Spleen (tissue), 11 donors: ENCODE measurements at regions not wholly inside any gene's neighbourhood (a gene's known extent, or its start where the extent isn't known, plus 50 kb on each side); places are given as distances from the start of the nearest gene placed in this dataset.

Experiments used
- DNase-seq: peaks from one replicate; pipeline ENCODE4 v3.0.0-alpha.2; 2020
- H3K27ac ChIP-seq, 8 donors: fragments of 200-600 bp; sonication (generic) in 7 of 8; 1 replicate in 4 of 8; 2 replicates in 4 of 8; pipeline versions ENCODE4 v1.5.0 to v1.8.0; 2016 to 2021; ENCODE audit warnings: inconsistent platforms in 4 of 8, mild to moderate bottlenecking in 4 of 8, moderate library complexity in 1 of 8
- H3K27me3 ChIP-seq, 7 donors: fragments of 200-600 bp; sonication (generic) in 6 of 7; replicated peaks in 1 of 7; 1 replicate in 4 of 7; 2 replicates in 3 of 7; pipeline versions ENCODE4 v1.5.0 to v1.8.0; 2016 to 2021; ENCODE audit warnings: inconsistent platforms in 3 of 7, mild to moderate bottlenecking in 1 of 7
- H3K36me3 ChIP-seq, 6 donors: fragments of 200-600 bp; sonication (generic) in 5 of 6; 1 replicate in 4 of 6; 2 replicates in 2 of 6; pipeline versions ENCODE4 v1.5.0 to v1.8.0; 2016 to 2021; ENCODE audit warnings: inconsistent platforms in 2 of 6
- H3K4me1 ChIP-seq, 6 donors: fragments of 200-600 bp; sonication (generic) in 5 of 6; 1 replicate in 3 of 6; 2 replicates in 3 of 6; pipeline versions ENCODE4 v1.5.0 to v1.8.0; 2016 to 2021; ENCODE audit warnings: inconsistent platforms in 3 of 6
- H3K4me3 ChIP-seq, 8 donors: fragments of 200-600 bp; sonication (generic) in 7 of 8; 1 replicate in 4 of 8; 2 replicates in 4 of 8; pipeline versions ENCODE4 v1.5.0 to v1.8.0; 2016 to 2021; ENCODE audit warnings: inconsistent platforms in 4 of 8, mild to moderate bottlenecking in 4 of 8, moderate library complexity in 2 of 8
- H3K9me3 ChIP-seq, 8 donors: fragments of 200-600 bp; sonication (generic) in 7 of 8; 1 replicate in 4 of 8; 2 replicates in 4 of 8; pipeline versions ENCODE4 v1.5.0 to v1.8.0; 2016 to 2021; ENCODE audit warnings: inconsistent platforms in 4 of 8
- POLR2A ChIP-seq, 3 donors: fragments of 450-650 bp; IDR thresholded peaks; one replicate each; pipeline ENCODE4 v1.5.1; 2017; ENCODE audit warnings: antibody characterized with exemption in 3 of 3, mild to moderate bottlenecking in 1 of 3
- POLR2AphosphoS5 ChIP-seq, 3 donors: sonication (generic); formaldehyde crosslinking; IDR thresholded peaks; one replicate each; pipeline ENCODE4 v1.5.1; 2017; ENCODE audit warnings: antibody characterized with exemption in 3 of 3
- WGBS, 5 donors: extraction: QIAGEN DNeasy Blood & Tissue Kit in 3 of 5; methylation state at CpG; one replicate each; pipeline versions ENCODE4 v1.1.5 to v1.1.7; 2013 to 2018; 5-methylcytosine and 5-hydroxymethylcytosine counted together
- intact Hi-C: fragments of 100-400 bp; cut with DNase I; formaldehyde crosslinking; loops from one replicate; pipeline ENCODE4 v1.15.0; 2023; ENCODE audit warnings: low total_unique reads
- small RNA-seq, 4 donors: library from RNA; depleted of rRNA; stranded (forward); fragments of <200 nt; gene quantifications; one replicate each; pipeline ENCODE3, GENCODE V24; 2016
- TF ChIP-seq, protein P1 (sequence below), 11 experiments: fragments of 200-600 bp in 7 of 11; fragments of 450-650 bp in 4 of 11; sonication (generic) in 4 of 11; IDR thresholded peaks in 8 of 11; conservative IDR thresholded peaks in 3 of 11; 1 replicate in 7 of 11; 2 replicates in 4 of 11; pipeline versions ENCODE4 v1.4.0 to v1.8.0; 2016 to 2021; ENCODE audit warnings: antibody characterized with exemption in 11 of 11, inconsistent platforms in 4 of 11, mild to moderate bottlenecking in 1 of 11
- donor health status: healthy with polysubstance abuse.
- donor health status: DM: no; HTN: no; CAD: no; lungs with moderate emphysema.
- donor health status: DM: no; HTN: no; CAD: no.
- donor health status: Bipolar disorder and iron deficiency.
- donor health status: healthy.
- donor health status: DM: no; HTN: no; CAD: no.
- donor health status: DM: yes; HTN: yes; CAD: no.

DNA sequence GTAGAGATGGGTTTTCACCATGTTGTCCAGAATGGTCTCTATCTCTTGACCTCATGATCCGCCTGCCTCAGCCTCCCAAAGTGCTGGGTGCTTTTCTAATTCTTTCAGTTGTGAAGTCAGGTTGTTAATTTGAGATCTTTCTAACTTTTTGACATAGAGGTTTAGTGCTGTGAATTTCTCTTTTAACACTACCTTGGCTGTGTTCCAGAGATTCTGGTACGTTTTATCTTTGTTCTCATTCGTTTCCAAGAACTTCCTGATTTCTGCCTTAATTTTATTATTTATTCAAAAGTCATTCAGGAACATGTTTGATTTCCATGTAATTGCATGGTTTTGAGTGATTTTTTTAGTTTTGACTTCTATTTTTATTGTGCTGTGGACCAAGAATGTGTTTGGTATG lies 63.5 kb upstream of the CCDC54 start:
- Histone ChIP-seq H3K27ac (no peak overlapping the region), H3K4me1 (no peaks in the 10 kb centered on the region), H3K9me3 (no peaks in the 10 kb centered on the region), H3K4me3 (no peak overlapping the region), H3K27me3 (no peaks in the 10 kb centered on the region), H3K36me3 (no peaks in the 10 kb centered on the region)
- DNase-seq: no peak
- intact Hi-C loops: no loop called here
- WGBS, 5 donors: 41 to 49% (median 42%) methylated on average over 3 of the region's 3 CpGs
- no peak for TF ChIP-seq POLR2A (IDR thresholded peaks at IDR 0.05)
- TF ChIP-seq, protein P1, sequence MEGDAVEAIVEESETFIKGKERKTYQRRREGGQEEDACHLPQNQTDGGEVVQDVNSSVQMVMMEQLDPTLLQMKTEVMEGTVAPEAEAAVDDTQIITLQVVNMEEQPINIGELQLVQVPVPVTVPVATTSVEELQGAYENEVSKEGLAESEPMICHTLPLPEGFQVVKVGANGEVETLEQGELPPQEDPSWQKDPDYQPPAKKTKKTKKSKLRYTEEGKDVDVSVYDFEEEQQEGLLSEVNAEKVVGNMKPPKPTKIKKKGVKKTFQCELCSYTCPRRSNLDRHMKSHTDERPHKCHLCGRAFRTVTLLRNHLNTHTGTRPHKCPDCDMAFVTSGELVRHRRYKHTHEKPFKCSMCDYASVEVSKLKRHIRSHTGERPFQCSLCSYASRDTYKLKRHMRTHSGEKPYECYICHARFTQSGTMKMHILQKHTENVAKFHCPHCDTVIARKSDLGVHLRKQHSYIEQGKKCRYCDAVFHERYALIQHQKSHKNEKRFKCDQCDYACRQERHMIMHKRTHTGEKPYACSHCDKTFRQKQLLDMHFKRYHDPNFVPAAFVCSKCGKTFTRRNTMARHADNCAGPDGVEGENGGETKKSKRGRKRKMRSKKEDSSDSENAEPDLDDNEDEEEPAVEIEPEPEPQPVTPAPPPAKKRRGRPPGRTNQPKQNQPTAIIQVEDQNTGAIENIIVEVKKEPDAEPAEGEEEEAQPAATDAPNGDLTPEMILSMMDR (IDR thresholded peaks at IDR 0.05 in 8 of 11, conservative IDR thresholded peaks at IDR 0.05 in 3 of 11): no peak
- TF ChIP-seq POLR2AphosphoS5 (IDR thresholded peaks at IDR 0.05): no peak

- 86 to 95% (median 89%) methylated on average over 4 of the region's 4 CpGs for WGBS, 5 donors
- H3K9me3 ChIP-seq: no peaks in the 10 kb centered on the region
- H3K27ac ChIP-seq: no peak overlapping the region
- no peaks in the 10 kb centered on the region for H3K4me1 ChIP-seq
- no peak for DNase-seq
- TF ChIP-seq POLR2AphosphoS5 (IDR thresholded peaks at IDR 0.05) (no peak), POLR2A (IDR thresholded peaks at IDR 0.05) (no peak)
- TF ChIP-seq, protein P1 (IDR thresholded peaks at IDR 0.05 in 8 of 11, conservative IDR thresholded peaks at IDR 0.05 in 3 of 11): no peak
- H3K4me3 ChIP-seq: no peak overlapping the region
- intact Hi-C loops: no loop called here
- H3K36me3 ChIP-seq: no peaks in the 10 kb centered on the region
- H3K27me3 ChIP-seq: no peaks in the 10 kb centered on the region
Observed at GRCh38 chr3:107315141-107315540, 62.1 kb upstream of the CCDC54 start.

DNA sequence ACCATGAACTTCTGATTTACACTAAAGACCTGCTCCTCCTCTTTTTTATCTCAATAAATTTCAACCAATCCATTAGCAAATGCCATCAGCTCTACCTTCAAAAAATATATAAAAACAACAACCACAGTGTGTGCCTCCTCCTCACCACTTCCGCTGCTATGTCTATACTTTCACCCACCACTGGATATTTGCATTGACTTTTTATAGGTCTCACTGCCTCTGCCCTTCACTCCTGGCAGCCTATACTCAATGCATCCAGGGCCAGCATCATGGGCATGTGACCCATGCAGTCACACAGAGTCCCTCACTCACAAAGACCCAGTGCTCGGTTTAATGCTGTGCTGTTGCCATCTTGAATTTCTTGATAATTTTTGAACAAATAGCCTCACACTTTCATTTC lies 53.5 kb upstream of the CCDC54 start:
- no peak for DNase-seq
- H3K9me3 ChIP-seq: no peaks in the 10 kb centered on the region
- TF ChIP-seq, protein P1 (IDR thresholded peaks at IDR 0.05 in 8 of 11, conservative IDR thresholded peaks at IDR 0.05 in 3 of 11): no peak
- TF ChIP-seq POLR2AphosphoS5 (IDR thresholded peaks at IDR 0.05) (no peak), POLR2A (IDR thresholded peaks at IDR 0.05) (no peak)
- H3K36me3 ChIP-seq: no peaks in the 10 kb centered on the region
- H3K4me3 ChIP-seq: no peak overlapping the region
- H3K27ac ChIP-seq: no peak overlapping the region
- H3K27me3 ChIP-seq: no peaks in the 10 kb centered on the region
- 87 to 95% (median 91%) methylated on average over 2 of the region's 2 CpGs for WGBS, 5 donors
- intact Hi-C loops: no loop called here
- no peaks in the 10 kb centered on the region for H3K4me1 ChIP-seq

GRCh38 chr3:107325446-107325845 lies 51.8 kb upstream of the CCDC54 start:
- no peak for DNase-seq
- H3K27me3 ChIP-seq: no peaks in the 10 kb centered on the region
- TF ChIP-seq POLR2AphosphoS5 (IDR thresholded peaks at IDR 0.05) (no peak), POLR2A (IDR thresholded peaks at IDR 0.05) (no peak)
- TF ChIP-seq, protein P1 (IDR thresholded peaks at IDR 0.05 in 8 of 11, conservative IDR thresholded peaks at IDR 0.05 in 3 of 11): no peak
- H3K9me3 ChIP-seq: no peaks in the 10 kb centered on the region
- no peaks in the 10 kb centered on the region for H3K4me1 ChIP-seq
- WGBS, 5 donors: 65 to 81% (median 67%) methylated on average over 7 of the region's 7 CpGs
- intact Hi-C loops: no loop called here
- no peak overlapping the region for H3K27ac ChIP-seq
- no peak overlapping the region for H3K4me3 ChIP-seq
- no peaks in the 10 kb centered on the region for H3K36me3 ChIP-seq

Small RNAs in the stretch of these regions (small RNA-seq; reads per million reads assigned to genes)
- gene MTCO1P35 (0 reads per million in 4 donors), gene MTND6P6 (0 reads per million in 4 donors), gene RF00019 (0 reads per million in 4 donors), gene RNU6-1308P (0 reads per million in 4 donors)
